ENCODE measurements at regions not wholly inside any gene's neighbourhood (a gene's known extent, or its start where the extent isn't known, plus 50 kb on each side); places are given as distances from the start of the nearest gene placed in this dataset.

DNA sequence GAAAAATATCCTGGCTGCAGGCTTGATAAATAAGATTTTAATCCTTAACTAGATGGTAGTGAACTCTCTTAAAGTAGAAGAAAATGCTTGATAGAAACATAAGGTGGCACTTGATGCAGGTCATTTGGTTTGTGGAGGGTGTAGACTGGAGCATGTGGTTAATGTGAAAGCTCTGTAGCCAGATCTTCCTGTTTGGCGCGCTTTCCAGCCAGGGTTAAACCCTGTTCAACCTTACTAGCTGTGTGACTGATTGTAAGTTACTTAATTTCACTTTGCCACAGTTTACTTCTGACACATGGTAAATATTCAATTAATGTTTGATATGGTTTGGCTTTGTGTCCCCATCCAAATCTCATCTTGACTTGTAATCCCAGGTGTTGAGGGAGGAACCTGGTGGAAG, 394.0 kb downstream of the REEP3 start:
- no peaks in the 10 kb centered on the region for H3K4me1 ChIP-seq (ENCODE audit: insufficient read depth, low read length)
- H3K36me3 ChIP-seq (ENCODE audit: insufficient read depth, low read length): no peaks in the 10 kb centered on the region
- H3K27me3 Mint-ChIP-seq: peaks cover 5 to 10% of the 10 kb centered on the region in 2 donors
- peaks cover 3% of the 10 kb centered on the region for H3K27me3 ChIP-seq (ENCODE audit: insufficient read depth, low read length, poor library complexity, severe bottlenecking)
- ChIA-PET CTCF (no interaction called here), POLR2A (no interaction called here)
- no peak overlapping the region for H3K4me3 ChIP-seq (ENCODE audit: low read length)
- no peaks in the 10 kb centered on the region for H3K9me3 ChIP-seq (ENCODE audit: low read length)
- no peaks in the 10 kb centered on the region for H3K4me1 Mint-ChIP-seq
- H3K27ac ChIP-seq (ENCODE audit: low read depth, low read length): no peak overlapping the region
- no peak overlapping the region for H3K27ac Mint-ChIP-seq
- H3K36me3 Mint-ChIP-seq: no peaks in the 10 kb centered on the region
- no peak for DNase-seq
- no peak overlapping the region for H3K4me3 Mint-ChIP-seq
- no peaks in the 10 kb centered on the region for H3K9me3 Mint-ChIP-seq

- no peaks in the 10 kb centered on the region for H3K9me3 Mint-ChIP-seq
- CTCF ChIA-PET: no interaction called here
These were observed 396.2 kb downstream of the REEP3 start for GRCh38 chr10:63917363-63917762.

GRCh38 chr10:63919575-63920279, 398.5 kb downstream of the REEP3 start:
- no peak for DNase-seq
- Mint-ChIP-seq H3K27ac (no peak overlapping the region), H3K9me3 (no peaks in the 10 kb centered on the region), H3K27me3 (peaks cover 7 to 18% of the 10 kb centered on the region in 2 donors), H3K4me3 (no peak overlapping the region), H3K36me3 (no peaks in the 10 kb centered on the region), H3K4me1 (no peaks in the 10 kb centered on the region)
- H3K27ac ChIP-seq (ENCODE audit: low read depth, low read length): no peak overlapping the region
- H3K4me3 ChIP-seq (ENCODE audit: low read length): no peak overlapping the region
- H3K27me3 ChIP-seq (ENCODE audit: insufficient read depth, low read length, poor library complexity, severe bottlenecking): no peaks in the 10 kb centered on the region
- no peaks in the 10 kb centered on the region for H3K9me3 ChIP-seq (ENCODE audit: low read length)
- ChIA-PET POLR2A (no interaction called here), CTCF (no interaction called here)
- H3K36me3 ChIP-seq (ENCODE audit: insufficient read depth, low read length): no peaks in the 10 kb centered on the region
- H3K4me1 ChIP-seq (ENCODE audit: insufficient read depth, low read length): no peaks in the 10 kb centered on the region

More at GRCh38 chr10:63917363-63917762, 396.2 kb downstream of the REEP3 start:
- Histone ChIP-seq H3K4me3 (ENCODE audit: low read length) (no peak overlapping the region), H3K27ac (ENCODE audit: low read depth, low read length) (no peak overlapping the region), H3K36me3 (ENCODE audit: insufficient read depth, low read length) (no peaks in the 10 kb centered on the region), H3K9me3 (ENCODE audit: low read length) (no peaks in the 10 kb centered on the region), H3K27me3 (ENCODE audit: insufficient read depth, low read length, poor library complexity, severe bottlenecking) (no peaks in the 10 kb centered on the region), H3K4me1 (ENCODE audit: insufficient read depth, low read length) (no peaks in the 10 kb centered on the region)
- Mint-ChIP-seq H3K27me3 (peaks cover 7 to 10% of the 10 kb centered on the region in 2 donors), H3K27ac (no peak overlapping the region), H3K4me1 (no peaks in the 10 kb centered on the region), H3K4me3 (no peak overlapping the region), H3K36me3 (no peaks in the 10 kb centered on the region)
- DNase-seq: no peak
- POLR2A ChIA-PET: no interaction called here

DNA sequence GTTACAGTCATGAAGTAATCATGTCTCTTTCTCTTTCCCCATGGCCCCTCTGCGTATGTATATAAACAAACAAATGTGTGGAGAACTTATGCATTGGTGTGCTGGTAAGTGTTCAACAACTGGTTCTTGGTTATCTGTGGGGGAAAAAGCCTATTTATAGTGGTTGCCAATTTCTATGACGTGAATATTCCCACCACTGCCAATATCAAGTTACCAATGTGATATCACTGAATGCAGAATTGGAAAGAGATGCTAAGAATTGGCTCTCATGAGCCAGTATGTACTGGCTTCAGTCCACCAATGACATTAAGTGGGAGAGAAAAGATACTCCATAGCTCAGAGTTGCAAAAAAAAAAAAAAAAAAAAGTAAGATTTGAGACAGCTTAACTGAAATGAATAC, 399.7 kb downstream of the REEP3 start:
- Histone ChIP-seq H3K9me3 (ENCODE audit: low read length) (no peaks in the 10 kb centered on the region), H3K4me3 (ENCODE audit: low read length) (no peak overlapping the region), H3K27ac (ENCODE audit: low read depth, low read length) (no peak overlapping the region), H3K4me1 (ENCODE audit: insufficient read depth, low read length) (no peaks in the 10 kb centered on the region), H3K27me3 (ENCODE audit: insufficient read depth, low read length, poor library complexity, severe bottlenecking) (no peaks in the 10 kb centered on the region), H3K36me3 (ENCODE audit: insufficient read depth, low read length) (no peaks in the 10 kb centered on the region)
- DNase-seq: no peak
- Mint-ChIP-seq H3K27ac (no peak overlapping the region), H3K36me3 (no peaks in the 10 kb centered on the region), H3K4me1 (no peaks in the 10 kb centered on the region), H3K9me3 (no peaks in the 10 kb centered on the region), H3K4me3 (no peak overlapping the region), H3K27me3 (peaks cover 7 to 18% of the 10 kb centered on the region in 2 donors)
- ChIA-PET POLR2A (interaction anchor here (0.6 kb wide), 1 partner anchor 24 kb away, joined by 3 read pairs; no protein-coding TSS in a partner anchor), CTCF (no interaction called here)

GRCh38 chr10:63921908-63922467, 400.8 kb downstream of the REEP3 start:
- H3K9me3 Mint-ChIP-seq: no peaks in the 10 kb centered on the region
- POLR2A ChIA-PET: no interaction called here

DNA sequence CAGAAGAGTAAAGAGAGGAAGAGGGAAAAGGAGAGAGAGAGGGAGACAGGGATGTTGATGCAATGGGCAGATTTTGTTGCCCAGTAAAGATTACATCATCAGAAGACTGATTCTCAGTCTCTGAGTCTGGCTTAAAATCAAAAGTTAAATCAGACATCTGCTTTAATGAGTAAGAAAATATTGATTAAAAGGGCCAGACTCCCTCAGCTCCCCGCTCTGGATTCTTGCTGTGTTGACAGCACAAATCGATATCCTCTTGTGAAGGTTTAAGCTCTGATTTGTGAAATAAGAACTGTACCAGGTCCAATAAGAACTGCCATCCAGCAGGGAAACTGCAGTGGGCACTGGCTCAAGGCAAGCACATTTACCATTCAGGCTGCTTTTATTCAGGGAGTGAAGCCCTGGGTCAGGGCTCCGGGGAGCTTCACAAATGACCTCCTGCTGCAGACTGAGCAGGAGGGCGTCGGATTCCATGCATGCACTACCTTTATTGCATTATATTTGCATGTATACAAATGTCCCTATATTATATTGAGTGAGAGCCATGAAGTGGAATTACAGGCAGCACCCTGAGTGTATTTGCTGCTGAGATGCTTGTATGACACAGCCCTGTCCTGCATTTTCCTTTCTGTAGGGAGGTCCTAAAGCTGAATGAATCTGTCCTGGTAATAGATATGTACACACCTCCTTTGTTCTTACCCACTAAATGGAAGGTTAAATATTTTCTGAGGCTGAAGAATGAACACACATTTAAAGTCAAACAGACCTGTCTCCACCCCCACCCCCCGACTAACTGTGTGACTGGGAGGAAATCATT, 401.5 kb downstream of the REEP3 start:
- Histone ChIP-seq H3K27ac (ENCODE audit: low read depth, low read length) (no peak overlapping the region), H3K4me1 (ENCODE audit: insufficient read depth, low read length) (no peaks in the 10 kb centered on the region), H3K27me3 (ENCODE audit: insufficient read depth, low read length, poor library complexity, severe bottlenecking) (no peaks in the 10 kb centered on the region), H3K4me3 (ENCODE audit: low read length) (no peak overlapping the region), H3K36me3 (ENCODE audit: insufficient read depth, low read length) (no peaks in the 10 kb centered on the region), H3K9me3 (ENCODE audit: low read length) (no peaks in the 10 kb centered on the region)
- ChIA-PET POLR2A (no interaction called here), CTCF (no interaction called here)
- DNase-seq: no peak
- Mint-ChIP-seq H3K4me1 (no peaks in the 10 kb centered on the region), H3K9me3 (no peaks in the 10 kb centered on the region), H3K36me3 (no peaks in the 10 kb centered on the region), H3K4me3 (no peak overlapping the region), H3K27ac (no peak overlapping the region), H3K27me3 (peaks cover 7 to 22% of the 10 kb centered on the region in 2 donors)

More at GRCh38 chr10:63921908-63922467, 400.8 kb downstream of the REEP3 start:
- Histone ChIP-seq H3K36me3 (ENCODE audit: insufficient read depth, low read length) (no peaks in the 10 kb centered on the region), H3K9me3 (ENCODE audit: low read length) (no peaks in the 10 kb centered on the region), H3K4me1 (ENCODE audit: insufficient read depth, low read length) (no peaks in the 10 kb centered on the region), H3K27me3 (ENCODE audit: insufficient read depth, low read length, poor library complexity, severe bottlenecking) (no peaks in the 10 kb centered on the region), H3K4me3 (ENCODE audit: low read length) (no peak overlapping the region), H3K27ac (ENCODE audit: low read depth, low read length) (no peak overlapping the region)
- H3K4me3 Mint-ChIP-seq: no peak overlapping the region
- no peaks in the 10 kb centered on the region for H3K36me3 Mint-ChIP-seq
- H3K4me1 Mint-ChIP-seq: no peaks in the 10 kb centered on the region
- H3K27me3 Mint-ChIP-seq: peaks cover 7 to 22% of the 10 kb centered on the region in 2 donors
- DNase-seq: no peak
- no peak overlapping the region for H3K27ac Mint-ChIP-seq
- CTCF ChIA-PET: no interaction called here

DNA sequence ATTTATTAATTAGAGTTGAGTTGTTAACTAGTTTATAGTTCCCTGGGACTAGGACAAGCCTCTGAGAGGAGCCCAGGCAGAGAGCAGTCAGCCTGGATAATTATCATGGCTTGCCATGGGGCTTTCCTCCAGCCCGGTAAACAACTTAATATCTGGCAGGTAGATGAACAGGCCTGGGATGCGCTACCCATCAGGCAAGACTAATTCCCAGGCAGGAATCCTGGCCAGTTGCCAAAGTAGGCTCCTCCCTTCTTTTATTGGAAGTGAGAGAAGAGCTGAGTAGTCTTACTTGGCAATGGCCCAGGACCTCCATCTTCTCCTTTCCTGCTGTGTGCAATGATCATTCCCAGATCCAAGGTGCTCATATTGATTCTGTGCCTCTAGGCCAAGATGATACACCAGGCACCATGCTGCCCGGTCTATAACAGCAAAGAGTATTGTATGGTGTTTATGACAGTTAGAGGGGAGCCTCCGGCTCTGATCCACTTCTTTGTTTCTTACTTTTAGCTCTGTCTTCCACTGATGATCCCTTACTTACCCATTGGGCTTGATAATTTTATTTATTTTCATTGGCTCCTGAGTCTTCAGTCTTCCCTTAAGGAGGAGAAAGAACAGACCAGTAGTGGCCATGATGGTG, 408.7 kb downstream of the REEP3 start:
- Histone ChIP-seq H3K36me3 (ENCODE audit: insufficient read depth, low read length) (no peaks in the 10 kb centered on the region), H3K27ac (ENCODE audit: low read depth, low read length) (no peak overlapping the region), H3K4me3 (ENCODE audit: low read length) (no peak overlapping the region), H3K4me1 (ENCODE audit: insufficient read depth, low read length) (no peaks in the 10 kb centered on the region), H3K27me3 (ENCODE audit: insufficient read depth, low read length, poor library complexity, severe bottlenecking) (no peaks in the 10 kb centered on the region), H3K9me3 (ENCODE audit: low read length) (no peaks in the 10 kb centered on the region)
- DNase-seq: no peak
- Mint-ChIP-seq H3K36me3 (no peaks in the 10 kb centered on the region), H3K27me3 (peaks cover 6 to 22% of the 10 kb centered on the region in 2 donors), H3K9me3 (no peaks in the 10 kb centered on the region), H3K27ac (no peak overlapping the region), H3K4me3 (peak overlapping the region in 1 of 7 donors; percentile 29), H3K4me1 (no peaks in the 10 kb centered on the region)
- CTCF ChIA-PET: no interaction called here
- POLR2A ChIA-PET: no interaction called here

- no peaks in the 10 kb centered on the region for H3K9me3 ChIP-seq (ENCODE audit: low read length)
- no peak overlapping the region for H3K4me3 Mint-ChIP-seq
- H3K27ac Mint-ChIP-seq: no peak overlapping the region
- ChIA-PET CTCF (no interaction called here), POLR2A (no interaction called here)
- H3K27me3 Mint-ChIP-seq: peaks cover 6 to 22% of the 10 kb centered on the region in 2 donors
- no peak for DNase-seq
- no peaks in the 10 kb centered on the region for H3K9me3 Mint-ChIP-seq
- H3K4me1 Mint-ChIP-seq: no peaks in the 10 kb centered on the region
- no peak overlapping the region for H3K4me3 ChIP-seq (ENCODE audit: low read length)
- H3K27ac ChIP-seq (ENCODE audit: low read depth, low read length): no peak overlapping the region
- H3K4me1 ChIP-seq (ENCODE audit: insufficient read depth, low read length): no peaks in the 10 kb centered on the region
- H3K36me3 ChIP-seq (ENCODE audit: insufficient read depth, low read length): no peaks in the 10 kb centered on the region
- no peaks in the 10 kb centered on the region for H3K27me3 ChIP-seq (ENCODE audit: insufficient read depth, low read length, poor library complexity, severe bottlenecking)
- H3K36me3 Mint-ChIP-seq: no peaks in the 10 kb centered on the region
These were observed 409.4 kb downstream of the REEP3 start for GRCh38 chr10:63930584-63930983.

Data from CD8-positive, alpha-beta memory T cell (primary cell).